AG09319 (cell line): ENCODE measurements at regions not wholly inside any gene's neighbourhood (a gene's known extent, or its start where the extent isn't known, plus 50 kb on each side); places are given as distances from the start of the nearest gene placed in this dataset.

ENCODE experiments used
- DNase-seq: peaks from one replicate; pipeline ENCODE4 v3.0.0-alpha.2; 2010; ENCODE audit warnings: low read depth; ENCODE audit errors: extremely low read depth
- TF ChIP-seq, protein P1 (sequence below): IDR thresholded peaks from 2 replicates; pipeline ENCODE4 v1.5.1; 2011; ENCODE audit warnings: low read depth, mild to moderate bottlenecking, inconsistent platforms, low read length, moderate library complexity

- no peak for DNase-seq
- TF ChIP-seq, protein P1, sequence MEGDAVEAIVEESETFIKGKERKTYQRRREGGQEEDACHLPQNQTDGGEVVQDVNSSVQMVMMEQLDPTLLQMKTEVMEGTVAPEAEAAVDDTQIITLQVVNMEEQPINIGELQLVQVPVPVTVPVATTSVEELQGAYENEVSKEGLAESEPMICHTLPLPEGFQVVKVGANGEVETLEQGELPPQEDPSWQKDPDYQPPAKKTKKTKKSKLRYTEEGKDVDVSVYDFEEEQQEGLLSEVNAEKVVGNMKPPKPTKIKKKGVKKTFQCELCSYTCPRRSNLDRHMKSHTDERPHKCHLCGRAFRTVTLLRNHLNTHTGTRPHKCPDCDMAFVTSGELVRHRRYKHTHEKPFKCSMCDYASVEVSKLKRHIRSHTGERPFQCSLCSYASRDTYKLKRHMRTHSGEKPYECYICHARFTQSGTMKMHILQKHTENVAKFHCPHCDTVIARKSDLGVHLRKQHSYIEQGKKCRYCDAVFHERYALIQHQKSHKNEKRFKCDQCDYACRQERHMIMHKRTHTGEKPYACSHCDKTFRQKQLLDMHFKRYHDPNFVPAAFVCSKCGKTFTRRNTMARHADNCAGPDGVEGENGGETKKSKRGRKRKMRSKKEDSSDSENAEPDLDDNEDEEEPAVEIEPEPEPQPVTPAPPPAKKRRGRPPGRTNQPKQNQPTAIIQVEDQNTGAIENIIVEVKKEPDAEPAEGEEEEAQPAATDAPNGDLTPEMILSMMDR: no peak
Observed at GRCh38 chr17:36816907-36817288, 120.4 kb upstream of the LHX1 start.

DNA sequence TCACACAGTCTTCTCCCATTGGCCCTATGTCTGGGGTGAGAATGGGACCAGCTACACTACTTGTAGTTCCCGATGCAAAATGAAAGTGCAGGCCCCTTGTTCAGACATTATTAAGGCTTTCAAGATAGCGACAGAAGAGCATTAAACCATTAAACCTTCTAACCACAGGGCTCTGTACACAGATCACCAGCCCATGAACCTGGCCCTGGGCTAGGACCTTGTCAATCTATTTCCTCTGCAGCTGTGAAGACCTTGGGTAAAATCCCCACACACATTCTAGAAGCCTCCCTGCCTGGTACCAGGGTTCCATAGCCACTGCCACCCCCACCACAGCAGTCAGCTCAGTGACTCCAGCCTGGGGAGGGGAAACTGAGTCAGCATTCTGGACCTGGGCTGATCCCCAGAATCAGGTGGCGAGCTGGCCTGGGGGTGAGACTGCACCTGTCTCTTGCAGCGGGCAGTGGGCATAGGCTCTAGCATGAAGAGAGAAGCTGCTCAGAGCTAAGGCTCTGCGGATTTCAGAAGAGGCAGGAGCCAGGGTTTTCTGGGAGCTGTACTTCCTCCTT is 119.7 kb upstream of the LHX1 start:
- TF ChIP-seq, protein P1: no peak
- DNase-seq: no peak

DNA sequence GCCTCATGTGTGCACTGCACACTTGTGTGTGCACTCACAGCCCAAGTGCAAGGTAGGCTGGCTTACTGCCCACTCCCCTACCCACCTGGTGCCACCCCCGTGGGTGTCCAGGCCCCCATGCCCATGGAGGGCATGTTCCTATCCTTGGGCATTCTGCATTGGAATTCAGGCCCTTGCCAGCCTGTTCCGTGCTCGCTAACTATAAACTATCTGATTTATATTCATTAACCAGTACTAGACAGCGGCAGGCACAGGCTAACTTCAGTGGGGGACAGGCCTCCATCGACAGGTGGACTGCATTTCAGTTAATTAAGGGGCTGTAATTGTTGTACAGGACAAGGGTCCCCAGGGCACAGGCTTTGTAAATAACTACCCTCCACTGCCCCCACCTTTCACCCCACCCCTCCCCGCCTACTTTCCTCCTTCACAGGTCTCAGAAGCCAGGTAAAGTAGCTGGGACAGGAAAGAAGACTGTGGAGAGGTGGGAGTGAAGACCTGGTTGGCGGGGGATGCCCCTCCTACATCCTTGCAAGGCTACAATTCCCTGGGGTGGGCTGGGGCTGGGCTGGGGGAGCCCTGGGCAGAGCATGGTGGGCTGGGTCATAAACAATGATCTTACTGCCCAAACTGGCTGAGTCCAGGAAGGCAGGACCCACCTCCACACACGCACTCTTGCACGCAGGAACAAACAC is 119.0 kb upstream of the LHX1 start:
- DNase-seq: no peak
- TF ChIP-seq, protein P1: no peak

GRCh38 chr17:36823850-36824677 is 113.2 kb upstream of the LHX1 start:
- no peak for DNase-seq
- TF ChIP-seq, protein P1: no peak

DNA sequence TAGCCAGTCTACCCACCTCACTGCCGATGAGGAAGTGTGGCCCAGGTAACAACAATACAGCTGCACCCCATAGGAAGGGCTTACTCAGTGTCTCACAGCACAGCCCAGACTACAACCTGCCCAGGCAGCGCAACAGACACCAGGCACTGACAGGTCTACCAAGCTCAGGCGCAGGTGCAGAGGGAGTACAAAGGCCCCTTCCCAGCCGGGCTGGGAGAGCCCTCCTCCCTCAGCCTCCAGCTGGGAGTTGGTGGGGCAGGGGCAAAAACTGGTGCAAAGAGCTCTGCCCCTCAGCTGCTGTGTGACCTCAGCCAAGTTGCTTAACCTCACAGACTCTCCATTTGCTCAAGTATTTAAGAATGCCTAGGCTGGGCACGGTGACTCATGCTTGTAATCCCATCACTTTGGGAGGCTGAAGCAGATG is 112.6 kb upstream of the LHX1 start:
- TF ChIP-seq, protein P1: no peak
- DNase-seq: no peak

- TF ChIP-seq, protein P1: no peak
Observed at GRCh38 chr17:36825113-36825512, 112.2 kb upstream of the LHX1 start.

DNA sequence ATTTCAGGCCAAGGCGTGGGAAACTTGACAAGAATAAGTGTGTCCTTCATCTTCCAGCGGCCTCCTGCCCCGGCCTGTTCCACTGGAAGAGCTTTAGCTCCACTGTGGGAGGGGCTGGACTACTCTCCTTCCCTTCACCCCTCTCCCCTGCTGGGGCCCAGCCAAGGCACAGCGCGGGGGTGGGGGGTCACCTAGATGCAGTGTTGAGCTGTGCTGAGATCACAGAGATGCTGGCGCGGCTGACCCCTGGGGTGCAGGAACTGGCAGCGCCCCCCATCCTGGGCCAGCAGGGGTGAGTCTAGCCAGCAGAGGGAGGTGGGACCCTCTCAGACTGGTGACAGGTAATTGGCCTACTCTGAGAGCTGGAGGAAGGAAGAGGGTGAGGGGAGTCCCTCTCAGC is 111.8 kb upstream of the LHX1 start:
- TF ChIP-seq, protein P1: no peak
- no peak for DNase-seq

More at GRCh38 chr17:36825113-36825512, 112.2 kb upstream of the LHX1 start:
- no peak for DNase-seq
